A673 (cell line): ENCODE measurements at regions not wholly inside any gene's neighbourhood (a gene's known extent, or its start where the extent isn't known, plus 50 kb on each side); places are given as distances from the start of the nearest gene placed in this dataset.

ENCODE experiments used
- BruUV-seq: library from RNA; stranded (reverse); fragments of 400-500 nt; replicated peaks from 2 replicates; lab custom pipeline; 2021; lab: Mats Ljungman, UMichigan
- CTCF ChIA-PET: fragments of 300-600 bp; sonication (Branson Sonifier 250); formaldehyde crosslinking; loops from one replicate; lab custom pipeline; 2022; ENCODE audit warnings: antibody characterized with exemption; lab: Charles Lee
- POLR2A ChIA-PET: fragments of 300-600 bp; sonication (Branson Sonifier 250); formaldehyde crosslinking; loops from one replicate; lab custom pipeline; 2022; ENCODE audit warnings: antibody characterized with exemption; ENCODE audit not compliant: low non-redundant PET; lab: Charles Lee
- DNase-seq: peaks from one replicate; pipeline ENCODE4 v3.0.0-alpha.2; 2015; ENCODE audit warnings: low spot score
- H3K27ac ChIP-seq: fragments of 200-600 bp; sonication (generic); 2 replicates; pipeline ENCODE4 v1.5.1; 2016; ENCODE audit warnings: mixed run types, low read depth, mild to moderate bottlenecking, mixed read lengths, antibody characterized with exemption, low read length; ENCODE audit not compliant: poor library complexity, severe bottlenecking
- H3K27me3 ChIP-seq: fragments of 200-600 bp; sonication (generic); replicated peaks from 2 replicates; pipeline ENCODE4 v1.6.1; 2017; ENCODE audit warnings: mixed run types, low read depth, mild to moderate bottlenecking, mixed read lengths, antibody characterized with exemption, low read length; ENCODE audit not compliant: insufficient read depth, poor library complexity
- H3K36me3 ChIP-seq: fragments of 200-600 bp; sonication (generic); 2 replicates; pipeline ENCODE4 v1.6.1; 2016; ENCODE audit warnings: mixed run types, mild to moderate bottlenecking, mixed read lengths, antibody characterized with exemption, low read length; ENCODE audit not compliant: insufficient read depth, poor library complexity, severe bottlenecking
- H3K4me1 ChIP-seq: fragments of 200-600 bp; sonication (generic); 2 replicates; pipeline ENCODE4 v1.6.1; 2017; ENCODE audit warnings: mixed run types, mild to moderate bottlenecking, mixed read lengths, antibody characterized with exemption, low read length; ENCODE audit not compliant: insufficient read depth, poor library complexity, severe bottlenecking
- H3K4me3 ChIP-seq: fragments of 200-600 bp; sonication (generic); 2 replicates; pipeline ENCODE4 v1.5.1; 2016; ENCODE audit warnings: low read depth, mixed run types, mild to moderate bottlenecking, mixed read lengths, low read length; ENCODE audit not compliant: poor library complexity, severe bottlenecking
- H3K9me3 ChIP-seq: fragments of 200-600 bp; sonication (generic); 2 replicates; pipeline ENCODE4 v1.6.1; 2016; ENCODE audit warnings: mixed run types, low read depth, mild to moderate bottlenecking, mixed read lengths, antibody characterized with exemption, low read length; ENCODE audit not compliant: poor library complexity, severe bottlenecking
- EZH2 ChIP-seq: fragments of 200-600 bp; sonication (generic); IDR thresholded peaks from 2 replicates; pipeline ENCODE4 v1.6.1; 2017; ENCODE audit warnings: borderline replicate concordance, low read depth, mild to moderate bottlenecking, mixed read lengths, antibody characterized with exemption, low read length; ENCODE audit not compliant: poor library complexity, severe bottlenecking
- intact Hi-C: fragments of 100-400 bp; cut with micrococcal nuclease; formaldehyde crosslinking; loops from one replicate; pipeline ENCODE4 v1.10.0; 2022; ENCODE audit not compliant: unreplicated experiment
- TF ChIP-seq, protein P1 (sequence below): fragments of 300-800, 200-600 bp; sonication (generic); conservative IDR thresholded peaks from 2 replicates; pipeline ENCODE4 v1.5.1; 2017; ENCODE audit warnings: low read depth, mild to moderate bottlenecking, antibody characterized with exemption, low read length, moderate library complexity, mixed read lengths

DNA sequence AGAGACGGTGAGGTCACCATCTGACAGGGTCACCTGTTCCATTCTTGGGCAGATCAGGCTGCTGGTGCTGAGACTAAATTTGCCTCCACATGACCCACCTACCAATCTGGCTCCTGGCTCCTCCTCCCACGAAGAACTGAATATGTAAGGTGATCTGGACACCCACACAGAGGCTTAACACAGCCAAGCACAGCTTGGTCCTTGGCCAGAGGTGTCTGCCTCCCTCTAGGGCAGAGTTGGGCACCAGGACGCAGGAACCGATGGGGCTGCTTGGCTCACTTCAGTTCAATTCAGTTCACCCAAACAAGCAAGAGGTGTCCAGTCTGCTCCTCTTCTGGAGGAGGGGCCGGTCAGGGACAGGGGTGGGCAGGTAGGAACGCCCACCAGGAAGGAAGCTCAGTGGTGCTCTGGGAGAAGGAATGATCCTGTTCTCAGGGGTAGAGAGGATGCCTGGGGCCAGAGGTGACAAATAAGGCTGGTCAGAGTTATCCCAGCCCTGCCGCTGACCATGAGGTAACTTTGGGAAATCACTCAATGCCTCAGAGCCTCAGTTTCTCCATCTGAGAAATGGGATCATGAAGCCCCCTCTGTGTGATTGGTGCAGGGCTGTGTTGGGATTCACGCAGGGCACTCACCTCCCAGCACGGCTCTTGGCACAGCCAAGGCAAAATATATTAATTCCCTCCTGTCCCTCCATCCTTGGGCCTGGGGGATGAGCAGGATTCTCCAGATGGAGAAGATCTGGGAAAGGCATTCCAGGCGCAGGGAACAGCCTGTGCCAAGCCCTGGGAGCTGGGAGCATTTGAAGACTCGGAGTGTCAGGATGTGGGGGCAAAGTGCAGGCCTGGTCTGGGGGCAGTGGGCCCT lies 284.5 kb downstream of the PTPRU start:
- TF ChIP-seq, protein P1, sequence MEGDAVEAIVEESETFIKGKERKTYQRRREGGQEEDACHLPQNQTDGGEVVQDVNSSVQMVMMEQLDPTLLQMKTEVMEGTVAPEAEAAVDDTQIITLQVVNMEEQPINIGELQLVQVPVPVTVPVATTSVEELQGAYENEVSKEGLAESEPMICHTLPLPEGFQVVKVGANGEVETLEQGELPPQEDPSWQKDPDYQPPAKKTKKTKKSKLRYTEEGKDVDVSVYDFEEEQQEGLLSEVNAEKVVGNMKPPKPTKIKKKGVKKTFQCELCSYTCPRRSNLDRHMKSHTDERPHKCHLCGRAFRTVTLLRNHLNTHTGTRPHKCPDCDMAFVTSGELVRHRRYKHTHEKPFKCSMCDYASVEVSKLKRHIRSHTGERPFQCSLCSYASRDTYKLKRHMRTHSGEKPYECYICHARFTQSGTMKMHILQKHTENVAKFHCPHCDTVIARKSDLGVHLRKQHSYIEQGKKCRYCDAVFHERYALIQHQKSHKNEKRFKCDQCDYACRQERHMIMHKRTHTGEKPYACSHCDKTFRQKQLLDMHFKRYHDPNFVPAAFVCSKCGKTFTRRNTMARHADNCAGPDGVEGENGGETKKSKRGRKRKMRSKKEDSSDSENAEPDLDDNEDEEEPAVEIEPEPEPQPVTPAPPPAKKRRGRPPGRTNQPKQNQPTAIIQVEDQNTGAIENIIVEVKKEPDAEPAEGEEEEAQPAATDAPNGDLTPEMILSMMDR, result no peak
- TF ChIP-seq EZH2, result no peak
- Histone ChIP-seq H3K36me3 (no peaks in the 10 kb centered on the region), H3K4me3 (no peak overlapping the region), H3K27me3 (peaks cover 67% of the 10 kb centered on the region), H3K4me1 (no peaks in the 10 kb centered on the region), H3K9me3 (no peaks in the 10 kb centered on the region), H3K27ac (no peak overlapping the region)
- intact Hi-C loops, result no loop called here
- DNase-seq, result no peak
- ChIA-PET POLR2A (no interaction called here), CTCF (no interaction called here)
- no TSS peak for BruUV-seq

DNA sequence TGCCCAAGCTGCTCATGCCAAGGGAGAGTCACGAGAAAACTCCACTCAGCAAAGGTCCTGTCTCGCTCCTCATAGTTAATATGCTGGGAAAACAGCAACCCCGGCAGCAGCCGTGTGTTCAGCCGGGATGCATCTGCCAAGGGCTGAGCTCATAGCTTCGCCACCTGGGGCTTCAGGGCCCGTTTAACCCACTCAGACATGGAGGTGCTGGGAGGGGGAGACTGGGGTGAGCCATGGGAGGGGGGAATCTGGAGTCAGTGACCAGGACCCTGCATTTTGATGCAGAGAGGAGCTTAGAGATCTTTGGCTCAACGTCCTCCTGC lies 283.4 kb downstream of the PTPRU start:
- BruUV-seq, result no TSS peak
- Histone ChIP-seq H3K36me3 (no peaks in the 10 kb centered on the region), H3K4me3 (no peak overlapping the region), H3K27ac (no peak overlapping the region), H3K4me1 (no peaks in the 10 kb centered on the region), H3K9me3 (no peaks in the 10 kb centered on the region), H3K27me3 (peaks cover 74% of the 10 kb centered on the region)
- intact Hi-C loops, result loop anchor here (10.0 kb wide), 1 partner anchor 565 kb away; no protein-coding TSS in a partner anchor
- TF ChIP-seq, protein P1, result no peak
- TF ChIP-seq EZH2, result no peak
- ChIA-PET POLR2A (no interaction called here), CTCF (no interaction called here)
- no peak for DNase-seq

GRCh38 chr1:29519108-29519787 lies 282.9 kb downstream of the PTPRU start:
- Histone ChIP-seq H3K9me3 (no peaks in the 10 kb centered on the region), H3K27ac (no peak overlapping the region), H3K36me3 (no peaks in the 10 kb centered on the region), H3K4me1 (no peaks in the 10 kb centered on the region), H3K4me3 (no peak overlapping the region), H3K27me3 (peaks cover 75% of the 10 kb centered on the region)
- no peak for DNase-seq
- BruUV-seq, result no TSS peak
- TF ChIP-seq EZH2, result no peak
- TF ChIP-seq, protein P1, result no peak
- POLR2A ChIA-PET, result no interaction called here
- CTCF ChIA-PET, result no interaction called here
- intact Hi-C loops, result loop anchor here (10.0 kb wide), 1 partner anchor 566 kb away; no protein-coding TSS in a partner anchor
